Putamen (tissue), 1 donor: ENCODE measurements at regions not wholly inside any gene's neighbourhood (a gene's known extent, or its start where the extent isn't known, plus 50 kb on each side); places are given as distances from the start of the nearest gene placed in this dataset.

Experiments
- DNase-seq: peaks from one replicate; pipeline ENCODE4 v3.0.0-alpha.2; 2016; ENCODE audit warnings: low spot score

DNA sequence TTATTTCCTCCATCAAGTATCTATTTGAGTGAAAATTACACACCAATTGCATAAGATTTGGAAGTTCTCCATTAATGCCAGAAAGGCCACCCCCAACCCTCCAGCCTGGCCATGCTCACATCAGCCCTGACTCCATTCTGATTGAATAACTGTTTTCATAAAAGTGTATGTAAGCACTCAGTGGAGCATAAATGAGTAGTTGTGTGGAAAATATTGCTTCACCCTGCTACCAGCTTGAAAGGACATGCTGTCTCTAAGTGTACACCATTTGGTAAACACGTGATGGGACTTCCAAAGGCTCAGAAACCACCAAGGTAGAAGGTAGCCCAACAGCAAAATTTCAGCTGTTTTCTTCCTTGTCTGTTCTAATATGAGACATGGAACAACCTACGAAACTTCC lies 393.8 kb downstream of the ZNF385D start:
- DNase-seq = no peak

DNA sequence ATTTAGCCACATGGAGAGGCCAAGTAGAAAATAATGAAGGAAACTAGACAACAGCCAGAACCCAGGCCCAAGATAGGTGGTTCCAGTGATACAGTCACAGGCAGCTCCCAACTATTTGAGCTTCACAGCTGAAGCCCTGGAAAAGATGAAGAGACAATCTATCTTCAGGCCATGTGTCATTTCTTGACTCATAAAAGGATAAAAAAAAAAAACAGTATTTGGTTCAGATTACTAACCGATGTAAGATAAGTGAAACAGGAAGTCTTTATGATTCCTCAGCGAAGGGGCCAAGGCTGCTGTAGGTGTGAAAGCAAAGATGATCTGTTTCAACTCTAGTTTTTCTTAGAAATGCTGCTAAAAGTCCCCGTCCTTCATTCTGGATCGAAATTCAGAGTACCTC lies 394.6 kb downstream of the ZNF385D start:
- DNase-seq = no peak

DNA sequence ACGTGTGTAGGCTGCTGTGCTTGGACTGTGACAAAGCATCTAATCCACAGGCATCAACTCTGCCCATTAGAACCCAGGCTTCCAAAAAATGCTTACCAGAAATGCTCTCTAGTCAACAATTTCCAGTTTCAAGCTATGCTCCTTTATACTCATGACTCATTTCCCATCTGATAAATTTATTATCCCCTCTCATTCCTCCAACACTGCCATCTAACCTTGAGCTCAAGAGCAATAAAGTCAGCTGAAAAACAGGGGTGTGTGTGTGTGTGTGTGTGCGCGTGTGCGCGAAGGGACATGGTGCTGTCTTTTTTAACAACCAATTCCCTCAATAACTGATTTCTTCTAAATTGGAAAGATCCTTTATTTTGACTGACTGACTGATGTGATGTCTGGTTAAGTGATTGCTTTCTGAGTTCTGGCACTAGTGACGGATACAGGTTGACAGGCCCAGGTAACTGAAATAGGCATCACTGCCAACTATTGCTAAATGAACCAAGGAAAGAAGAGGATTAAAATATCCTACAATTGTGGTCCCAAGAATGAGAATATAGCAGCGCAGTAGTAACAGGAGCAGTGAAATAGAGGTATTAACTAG lies 405.5 kb downstream of the ZNF385D start:
- no peak for DNase-seq

DNA sequence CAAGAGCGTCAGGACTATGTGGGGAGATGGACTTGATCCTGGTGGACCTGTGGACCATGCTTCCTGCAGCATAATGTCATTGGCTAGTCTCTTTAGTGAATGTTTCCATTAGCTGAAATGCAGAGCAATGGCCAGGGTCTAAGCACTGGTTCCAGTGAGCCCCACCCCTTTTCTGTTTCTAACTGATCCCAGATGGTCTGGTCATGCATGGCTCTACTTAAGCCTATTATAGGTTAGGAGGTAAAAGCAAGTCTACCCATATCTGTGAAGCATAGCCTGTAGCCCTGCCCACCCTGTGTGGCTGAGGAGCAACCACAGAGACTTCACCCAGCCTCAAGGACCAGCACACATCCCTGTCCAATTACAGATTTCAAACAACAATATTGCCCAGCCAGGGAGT lies 419.2 kb downstream of the ZNF385D start:
- no peak for DNase-seq

DNA sequence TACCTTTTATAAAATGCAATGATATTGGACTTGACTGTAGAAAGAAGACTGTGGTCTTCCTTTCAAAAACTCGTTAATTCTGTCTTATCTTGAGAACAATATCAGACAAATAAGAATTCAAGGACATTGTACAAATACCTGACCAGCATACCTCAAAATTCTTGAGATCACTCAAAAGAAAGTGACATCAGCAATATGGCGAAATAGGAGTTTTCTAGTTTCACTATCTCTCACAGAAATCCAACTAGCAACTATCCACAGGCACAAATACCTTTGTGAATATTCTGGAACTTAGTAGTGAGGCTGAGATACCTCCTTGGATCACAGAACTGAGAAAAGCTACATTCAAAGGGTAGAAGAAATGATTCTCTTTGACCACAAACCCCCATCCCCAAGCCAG lies 419.7 kb downstream of the ZNF385D start:
- no peak for DNase-seq

DNA sequence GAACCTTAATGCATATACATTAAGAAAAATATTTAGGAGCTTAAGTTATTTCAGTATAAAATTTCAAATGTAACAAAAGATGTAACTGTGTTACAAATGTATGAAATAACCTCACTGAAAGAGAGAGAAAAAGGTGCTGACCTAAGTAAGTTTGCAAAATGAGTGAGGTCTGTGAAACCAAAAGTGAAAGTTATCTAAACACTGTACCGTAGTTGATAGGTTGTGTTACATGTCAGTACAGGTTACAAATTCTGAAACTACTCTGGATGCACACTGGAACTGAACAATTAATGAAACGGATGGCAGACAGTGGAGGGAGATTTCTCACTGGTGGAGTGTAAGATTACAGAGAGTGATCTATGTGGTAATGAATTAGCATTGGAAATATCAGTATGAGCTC lies 420.7 kb downstream of the ZNF385D start:
- DNase-seq = no peak

DNA sequence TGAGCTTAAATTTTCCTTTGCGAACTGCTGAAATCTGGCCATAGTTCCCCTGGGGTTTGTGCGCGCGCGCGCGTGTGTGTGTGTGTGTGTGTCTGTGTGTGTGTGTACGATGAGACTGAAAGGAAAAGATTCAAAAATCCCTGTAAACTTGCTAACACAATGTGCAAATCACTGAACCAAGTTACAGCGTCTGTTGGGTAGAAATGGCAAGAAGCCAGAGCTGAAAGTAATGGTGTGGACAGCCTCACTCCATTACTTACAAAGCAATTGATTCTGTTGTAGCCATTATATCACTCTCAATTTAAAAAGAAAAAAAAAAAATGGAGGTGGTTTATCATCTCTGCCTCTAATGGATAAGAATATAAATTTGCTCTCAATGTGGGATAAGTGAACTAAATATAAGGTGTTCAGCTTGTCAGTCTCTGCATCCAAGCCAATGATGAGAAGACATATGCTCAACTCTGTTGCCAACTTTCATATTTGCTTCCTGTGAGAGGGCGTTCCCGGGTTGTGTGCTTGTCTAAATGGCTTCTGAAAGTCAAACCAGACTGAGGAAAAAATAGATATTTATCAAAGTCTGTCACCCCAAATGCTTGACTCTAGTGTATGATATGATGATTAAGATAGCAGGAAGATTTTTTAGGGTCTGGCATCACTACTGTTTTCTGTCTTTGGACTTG lies 422.2 kb downstream of the ZNF385D start:
- DNase-seq = no peak

DNA sequence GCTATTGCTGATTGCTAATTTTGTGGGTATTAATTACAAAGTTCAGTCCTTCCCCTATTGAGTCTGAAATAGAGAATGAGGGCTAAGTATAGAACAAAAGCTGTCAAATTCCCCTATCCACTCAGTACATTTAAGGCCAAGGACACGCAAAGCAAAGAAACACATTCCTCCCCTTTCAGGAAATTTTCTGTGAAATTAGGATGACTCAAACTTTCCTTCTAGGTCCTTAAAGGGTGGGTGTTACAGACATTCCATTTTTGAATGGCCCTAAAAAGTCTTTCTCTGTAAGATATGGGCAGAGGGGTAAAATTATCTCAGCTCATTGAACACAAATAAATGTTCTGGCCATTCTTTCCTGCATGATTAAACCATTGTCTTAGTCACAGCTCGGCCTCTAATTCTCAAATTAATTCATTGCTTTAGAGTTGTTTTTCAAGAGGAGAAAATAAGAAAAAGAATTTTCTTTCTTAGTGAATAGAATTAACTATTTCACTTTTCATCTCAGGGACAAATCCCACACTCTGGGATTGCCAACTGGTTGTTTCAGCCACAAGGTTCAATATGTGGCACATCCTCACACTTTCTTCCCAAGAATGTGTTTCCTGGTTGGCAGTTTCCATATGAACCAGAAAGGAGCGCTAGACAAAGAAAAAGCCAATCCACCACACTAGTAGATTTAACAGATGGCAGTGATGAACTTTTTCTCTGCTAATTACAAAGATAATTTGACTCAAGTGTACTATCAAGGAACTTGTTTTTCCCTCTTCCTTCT lies 424.1 kb downstream of the ZNF385D start:
- DNase-seq = no peak

DNA sequence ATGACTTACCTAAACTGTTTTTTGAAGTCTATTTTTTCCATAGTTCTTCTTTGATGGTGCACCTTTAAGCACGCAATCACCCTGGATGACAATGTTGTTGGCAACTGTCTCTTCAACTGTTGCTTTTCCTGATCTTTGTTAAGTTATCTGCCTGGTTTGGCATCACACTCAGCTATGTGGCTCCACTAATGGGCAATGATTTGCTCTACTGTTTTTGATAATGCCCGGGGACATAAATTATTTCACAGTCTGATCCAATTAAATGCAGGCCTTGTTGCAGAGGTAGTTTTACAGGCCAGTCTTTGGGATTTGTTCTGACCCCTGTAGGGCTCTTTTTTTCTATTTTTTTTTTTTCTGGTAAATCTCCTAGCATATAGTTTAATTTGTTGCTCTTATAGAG lies 436.3 kb downstream of the ZNF385D start:
- DNase-seq = no peak

DNA sequence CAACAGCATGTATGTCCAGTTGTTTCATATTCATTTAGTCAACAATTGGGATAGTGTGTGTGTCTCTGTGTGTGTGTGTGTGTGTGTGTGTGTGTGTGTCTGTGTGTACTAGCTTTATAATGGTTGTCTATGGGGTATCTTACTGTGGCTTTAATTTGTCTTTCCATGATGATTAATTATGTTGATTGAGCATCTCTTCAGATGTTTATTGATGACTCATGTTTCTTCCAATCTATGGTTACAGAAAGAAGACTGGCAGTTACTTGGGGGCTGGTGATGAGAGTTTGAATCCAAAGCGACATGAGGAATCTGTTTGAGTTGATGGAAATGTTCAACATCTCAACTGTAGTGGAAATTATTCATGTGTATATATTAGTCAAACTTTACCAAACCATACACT lies 440.1 kb downstream of the ZNF385D start:
- DNase-seq = no peak

DNA sequence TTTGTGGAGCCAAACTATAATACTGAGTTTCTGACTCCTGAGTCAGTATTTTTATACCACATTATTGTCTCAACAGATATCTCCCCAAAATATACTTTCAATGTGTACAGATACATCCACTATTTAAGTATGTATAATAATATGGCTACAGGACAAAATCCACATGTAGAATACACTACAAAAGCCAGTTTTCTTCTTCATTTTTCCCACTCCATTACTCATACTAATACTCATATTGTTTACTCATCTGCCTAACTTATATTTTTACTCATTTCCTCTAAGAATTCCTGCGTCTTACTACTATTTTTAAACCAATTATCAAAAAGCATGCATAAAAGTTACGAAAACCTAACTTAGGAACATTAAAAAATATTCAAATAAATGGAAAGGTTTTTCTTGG lies 440.8 kb downstream of the ZNF385D start:
- no peak for DNase-seq

DNA sequence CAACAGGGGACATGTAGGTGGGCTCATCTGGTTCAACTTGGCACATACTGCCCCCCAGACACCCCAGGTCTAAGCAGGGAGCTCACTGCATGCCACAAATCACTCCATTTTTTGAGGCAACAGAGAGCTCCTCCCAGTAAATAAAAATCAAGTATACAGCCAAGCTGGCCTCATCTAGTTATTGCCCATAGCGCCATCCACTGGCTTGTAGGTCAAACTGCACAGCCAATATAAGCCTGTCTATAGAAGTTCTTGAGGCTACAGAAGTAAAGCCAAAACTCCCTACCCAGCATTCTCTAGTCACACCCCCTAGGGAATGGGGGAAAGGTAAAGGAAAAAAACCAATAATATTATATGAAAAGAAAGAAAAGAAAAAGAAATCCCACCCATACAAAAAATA lies 453.7 kb downstream of the ZNF385D start:
- no peak for DNase-seq

DNA sequence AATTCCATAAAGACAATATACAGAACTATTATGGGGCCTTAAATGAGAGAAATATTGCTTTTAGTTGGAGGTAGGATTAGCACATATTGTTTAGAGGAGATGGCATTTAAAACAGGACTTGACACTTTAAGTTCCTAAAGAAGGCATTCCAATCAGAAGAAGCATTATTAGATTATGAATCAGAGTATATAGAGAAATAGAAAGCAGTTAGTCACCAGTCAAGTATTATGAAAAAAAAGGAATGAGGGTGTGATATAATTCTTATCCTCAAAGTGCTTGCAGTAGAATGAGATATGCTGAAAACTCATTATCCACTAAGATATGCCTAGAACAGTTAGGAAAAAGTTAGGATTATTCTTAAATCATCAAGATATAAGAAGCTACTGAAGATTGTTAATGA lies 456.2 kb downstream of the ZNF385D start:
- no peak for DNase-seq

DNA sequence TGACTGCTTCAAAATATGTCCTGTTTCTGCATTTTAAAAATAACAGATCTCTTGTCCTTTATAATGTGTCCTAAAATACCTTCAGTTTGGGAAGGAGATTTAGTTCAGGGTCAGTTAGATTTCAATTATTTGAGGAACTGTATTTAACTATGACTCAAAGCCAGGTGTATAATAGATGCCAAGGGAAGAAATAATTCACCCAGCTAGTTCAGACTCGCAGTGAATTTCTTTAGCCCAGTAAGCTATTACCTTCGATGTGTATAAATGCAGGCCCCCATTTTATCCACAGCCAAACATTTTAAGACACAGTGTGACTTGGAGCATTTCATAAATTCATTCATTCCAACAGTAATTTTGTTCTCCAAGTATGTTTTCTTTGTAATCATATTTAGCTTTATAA lies 458.0 kb downstream of the ZNF385D start:
- no peak for DNase-seq

DNA sequence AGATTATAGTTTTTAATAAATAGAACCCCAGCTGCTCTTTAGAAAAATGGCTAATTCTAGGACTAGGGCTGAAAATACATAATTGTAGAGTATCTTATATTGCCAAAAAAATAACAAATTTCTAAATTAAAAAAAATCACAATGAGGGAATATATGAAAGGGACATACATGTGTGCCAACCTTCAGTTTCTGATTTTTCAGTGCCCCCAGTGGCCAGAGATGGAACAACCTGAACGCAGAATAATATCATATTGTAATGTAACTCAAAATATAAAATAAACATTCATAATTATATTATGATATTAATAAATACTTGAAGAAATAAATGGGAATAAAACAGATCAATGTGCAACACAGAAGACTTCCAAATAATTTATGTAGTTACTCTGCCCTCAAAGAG lies 460.5 kb downstream of the ZNF385D start:
- DNase-seq = no peak

DNA sequence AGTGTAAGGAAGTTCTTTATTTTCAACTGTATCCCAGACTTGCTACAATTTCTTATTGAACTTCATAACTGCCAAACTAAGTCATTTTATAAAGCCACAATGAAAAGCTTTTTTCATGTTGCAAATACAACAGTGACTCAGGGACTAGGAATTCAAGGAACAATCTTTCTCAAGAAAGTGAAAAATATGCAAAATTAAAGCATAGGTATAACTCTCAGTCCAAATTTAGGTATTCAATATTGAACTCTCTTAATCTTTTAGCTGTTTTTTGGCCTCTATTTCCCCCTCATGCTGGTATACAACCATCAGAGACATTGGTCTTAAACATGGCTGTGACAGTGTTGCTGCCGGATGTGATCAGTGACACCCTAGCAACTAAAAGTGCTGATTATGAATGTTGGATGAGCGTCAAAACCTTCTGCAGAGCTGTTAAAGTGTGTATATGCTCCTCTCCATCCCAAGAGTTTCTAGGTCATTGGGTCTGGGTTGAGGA lies 476.9 kb downstream of the ZNF385D start:
- DNase-seq = no peak

DNA sequence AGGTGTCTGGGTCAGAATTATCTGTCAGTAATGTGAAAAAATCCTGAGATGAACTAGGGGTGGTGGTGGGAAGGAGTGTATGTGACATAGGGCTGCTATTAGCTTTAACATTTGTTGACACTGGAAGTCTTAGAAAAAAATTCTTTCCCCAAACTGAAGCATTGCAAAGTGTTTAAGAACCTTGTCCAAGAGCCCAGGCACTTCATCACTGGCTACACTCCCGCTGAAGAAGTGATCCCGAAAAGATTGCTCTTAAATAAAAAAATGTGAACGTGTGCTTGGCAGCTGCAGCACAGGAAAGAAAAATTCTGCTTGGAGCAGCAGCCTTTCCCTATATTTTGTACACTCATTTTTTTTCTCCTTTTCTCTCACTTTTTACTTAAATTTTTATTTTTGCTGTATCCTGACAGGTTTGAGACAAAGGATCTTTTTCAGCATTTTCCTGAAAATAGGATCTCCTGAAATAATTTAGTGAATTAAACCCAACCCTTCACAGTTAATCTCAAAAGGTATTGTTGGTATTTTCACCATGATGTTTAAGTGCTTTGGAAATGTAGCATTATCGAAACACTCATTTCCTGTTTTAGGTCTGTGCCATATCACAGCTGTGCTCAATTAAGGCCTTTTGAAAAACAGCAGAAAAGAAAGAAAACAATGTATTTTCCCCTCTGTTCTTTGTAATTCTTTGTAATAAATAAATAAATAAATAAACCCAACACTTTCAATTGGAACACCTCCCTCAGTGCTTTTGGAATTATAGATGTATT lies 477.6 kb downstream of the ZNF385D start:
- DNase-seq = no peak

DNA sequence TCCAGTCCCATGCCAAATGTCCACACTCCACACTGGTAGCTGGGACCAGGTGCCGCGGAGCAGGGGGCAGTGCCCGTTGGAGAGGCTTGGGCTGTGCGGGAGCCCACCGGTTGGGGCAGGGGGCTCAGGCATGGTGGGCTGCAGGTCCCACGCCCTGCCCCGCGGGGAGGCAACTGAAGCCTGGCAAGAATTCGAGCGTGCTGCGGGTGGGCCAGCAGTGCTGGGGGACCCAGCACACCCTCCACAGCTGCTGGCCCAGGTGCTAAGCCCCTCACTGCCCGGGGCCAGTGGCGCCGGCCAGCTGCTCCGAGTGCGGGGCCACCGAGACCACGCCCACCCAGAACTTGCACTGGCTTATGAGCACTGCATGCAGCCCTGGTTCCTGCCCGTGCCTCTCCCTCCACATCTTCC lies 479.4 kb downstream of the ZNF385D start:
- no peak for DNase-seq

DNA sequence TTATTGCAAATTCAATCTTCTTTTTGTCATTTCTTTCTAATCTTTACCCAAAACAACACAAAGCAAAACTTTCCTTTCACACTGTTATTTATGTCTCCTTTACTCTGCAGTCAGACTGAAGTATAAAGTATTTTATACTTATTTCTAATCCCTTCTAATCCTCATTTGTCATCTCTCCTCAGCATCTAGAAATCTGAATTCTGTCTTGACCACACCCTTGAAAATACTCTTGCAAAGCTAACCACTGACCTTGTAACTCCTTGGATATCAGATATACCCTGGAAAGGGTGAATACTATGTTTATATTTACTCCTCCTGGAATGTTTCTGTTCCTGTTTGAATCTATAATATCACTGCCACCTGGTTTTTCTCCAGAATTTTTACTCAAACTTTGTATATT lies 481.1 kb downstream of the ZNF385D start:
- no peak for DNase-seq

DNA sequence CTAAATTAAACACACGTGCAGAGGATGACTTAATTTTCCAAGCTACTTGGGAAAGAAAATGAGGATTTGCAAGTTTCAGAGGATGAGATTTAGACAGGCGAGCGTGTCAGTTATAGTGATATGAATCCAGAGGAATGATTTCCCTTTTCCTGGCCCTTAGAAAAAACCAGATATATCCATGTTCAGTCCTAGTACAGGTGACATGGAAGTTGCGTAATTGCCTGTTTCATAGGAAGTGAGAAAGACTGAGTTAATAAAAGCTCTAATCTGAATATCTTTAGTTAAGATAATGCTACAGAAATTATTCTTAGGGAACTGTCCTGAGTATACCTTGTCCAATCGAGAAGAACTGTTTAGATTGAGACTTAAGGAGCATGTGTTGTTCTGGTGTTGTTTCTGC lies 490.5 kb downstream of the ZNF385D start:
- DNase-seq = no peak

DNA sequence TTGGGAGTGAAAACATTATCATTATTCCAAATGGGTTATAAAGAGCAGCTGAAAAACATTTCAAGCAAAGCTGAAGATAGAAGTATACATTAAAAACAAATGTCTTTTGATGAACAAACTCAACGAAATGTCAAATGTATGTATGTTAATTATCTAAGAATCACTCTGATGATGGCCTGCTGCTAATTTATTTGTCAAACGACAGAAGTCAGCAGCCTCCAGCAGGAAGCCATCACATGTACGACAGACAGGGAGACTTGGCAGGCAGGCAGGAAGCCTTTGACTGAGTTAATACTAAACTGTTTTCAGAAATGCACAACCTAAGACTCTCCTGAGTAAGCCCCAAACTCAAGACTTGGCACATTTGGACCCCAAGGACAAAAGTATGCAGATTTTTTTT lies 491.1 kb downstream of the ZNF385D start:
- DNase-seq = no peak

DNA sequence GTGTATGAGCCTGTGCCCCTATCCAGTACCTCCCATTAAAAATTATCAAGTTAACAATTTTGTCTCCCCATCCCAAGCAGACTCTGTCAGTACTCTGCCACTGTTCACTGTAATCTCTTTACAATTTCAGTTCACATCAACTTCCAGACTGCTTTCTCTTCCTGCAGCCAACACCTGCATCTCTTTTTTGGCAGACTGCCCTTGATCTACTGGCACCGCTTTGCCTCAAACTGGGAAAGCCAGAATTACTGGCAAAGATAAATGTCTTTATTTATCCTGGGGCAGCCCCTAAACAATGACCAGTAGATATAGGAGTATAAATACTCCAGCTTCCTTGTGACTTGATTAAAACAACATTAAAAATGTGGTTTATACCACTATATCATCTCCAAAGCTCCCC lies 494.1 kb downstream of the ZNF385D start:
- no peak for DNase-seq

DNA sequence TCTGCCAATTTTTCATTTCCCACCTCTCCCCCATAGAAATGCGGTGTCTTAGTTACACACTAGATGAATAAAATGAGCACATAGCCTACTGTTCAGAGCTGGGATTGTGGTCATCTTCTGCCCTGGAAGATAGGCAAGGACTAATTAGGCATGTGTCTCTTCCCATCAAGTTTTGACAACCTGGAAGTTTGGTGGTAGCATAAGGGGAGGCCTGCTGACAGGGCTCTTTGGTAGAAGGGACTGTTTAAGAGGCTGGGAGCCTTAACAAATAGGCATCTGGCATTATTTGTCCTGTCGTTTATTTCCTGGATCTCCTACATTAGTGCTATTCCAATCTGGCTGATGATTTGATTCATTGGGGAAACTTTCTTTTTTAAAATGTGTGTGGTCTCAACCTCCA lies 512.3 kb downstream of the ZNF385D start:
- DNase-seq = no peak
